ENCODE measurements at regions not wholly inside any gene's neighbourhood (a gene's known extent, or its start where the extent isn't known, plus 50 kb on each side); places are given as distances from the start of the nearest gene placed in this dataset.

DNA sequence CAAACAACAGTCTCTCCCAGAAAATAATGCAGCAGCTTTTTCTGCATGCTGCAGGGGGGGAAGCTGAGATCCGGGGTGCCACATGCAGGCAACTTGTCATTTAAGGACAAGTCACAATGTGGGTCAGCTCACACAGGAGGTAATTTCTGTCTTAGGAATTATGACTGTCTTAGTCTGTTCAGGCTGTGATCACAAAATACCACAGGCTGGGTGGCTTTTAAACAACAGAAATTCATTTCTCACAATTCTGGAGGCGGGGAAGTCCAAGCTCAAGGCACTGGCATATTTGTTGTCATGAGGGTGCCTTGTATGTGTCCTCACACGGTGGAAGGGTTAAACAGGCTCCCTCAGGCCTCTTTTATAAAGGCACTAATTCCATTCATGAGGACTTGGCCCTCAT is 127.7 kb downstream of the DIRAS2 start:
- DNase-seq: no peak
- no peak overlapping the region for H3K9ac ChIP-seq (ENCODE audit: low read length)
- no peaks in the 10 kb centered on the region for H3K36me3 ChIP-seq (ENCODE audit: control insufficient read depth in 1 of 2, insufficient read depth in 2 of 2, low read depth in 1 of 2, low read length in 2 of 2)

DNA sequence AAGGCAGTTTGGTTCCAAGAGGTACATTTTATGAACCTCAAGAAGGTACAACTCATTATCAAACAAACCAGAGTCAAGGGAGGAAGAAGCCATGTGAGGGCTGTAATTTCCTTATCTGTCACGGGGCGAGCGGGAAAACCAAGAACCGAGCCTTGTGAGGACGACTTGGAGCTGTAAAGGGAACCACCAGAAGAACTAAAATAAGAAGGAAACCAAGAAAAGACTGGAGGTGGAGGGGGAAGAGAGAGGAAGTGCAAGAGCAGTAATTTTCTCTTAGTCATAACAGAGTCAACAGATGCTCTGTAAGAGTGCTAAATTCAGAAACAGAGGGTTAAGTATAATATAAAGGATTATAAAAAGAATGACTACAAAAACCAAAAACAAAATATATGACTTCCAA is 127.1 kb downstream of the DIRAS2 start:
- H3K36me3 ChIP-seq (ENCODE audit: control insufficient read depth in 1 of 2, insufficient read depth in 2 of 2, low read depth in 1 of 2, low read length in 2 of 2): no peaks in the 10 kb centered on the region
- H3K23ac ChIP-seq (ENCODE audit: low read length in 2 of 2): no peak overlapping the region
- H2AFZ ChIP-seq (ENCODE audit: low read depth, low read length): no peak overlapping the region
- no peaks in the 10 kb centered on the region for H3K27me3 ChIP-seq (ENCODE audit: control insufficient read depth in 1 of 2, insufficient read depth in 1 of 2, low read length in 2 of 2)
- H2BK120ac ChIP-seq (ENCODE audit: low read depth, low read length): no peak overlapping the region
- H3K4me1 ChIP-seq (ENCODE audit: control insufficient read depth, insufficient read depth, low read depth, low read length): no peaks in the 10 kb centered on the region
- DNase-seq: no peak
- H3K27ac ChIP-seq (ENCODE audit: low read length, poor library complexity, severe bottlenecking): no peak overlapping the region
- no peak overlapping the region for H3K18ac ChIP-seq (ENCODE audit: low read depth in 1 of 2, low read length in 2 of 2)
- H3K4ac ChIP-seq (ENCODE audit: low read depth in 1 of 2, low read length in 2 of 2): no peak overlapping the region
- 87% methylated on average over 5 of the region's 5 CpGs for WGBS
- no peak overlapping the region for H4K8ac ChIP-seq (ENCODE audit: low read length)
- no peak overlapping the region for H2BK15ac ChIP-seq (ENCODE audit: low read depth, poor library complexity, severe bottlenecking)
- no peak overlapping the region for H3K4me3 ChIP-seq (ENCODE audit: insufficient read depth in 1 of 2, low read depth in 1 of 2, low read length in 2 of 2)
- H2AK5ac ChIP-seq (ENCODE audit: low read length, severe bottlenecking): no peak overlapping the region
- no peak overlapping the region for H3K9ac ChIP-seq (ENCODE audit: low read length)
- H3K79me1 ChIP-seq (replicated peaks; ENCODE audit: low read length, poor library complexity, severe bottlenecking): no peaks in the 10 kb centered on the region
- H3K4me2 ChIP-seq (ENCODE audit: low read length, poor library complexity, severe bottlenecking): no peak overlapping the region
- no peaks in the 10 kb centered on the region for H3K9me3 ChIP-seq (ENCODE audit: control insufficient read depth, low read length)
- no peak overlapping the region for H2BK12ac ChIP-seq (ENCODE audit: low read length in 2 of 2)
- H2BK5ac ChIP-seq (ENCODE audit: low read depth, low read length, poor library complexity, severe bottlenecking): no peak overlapping the region
- no peak overlapping the region for H3K14ac ChIP-seq (ENCODE audit: low read length in 2 of 2)
- H4K91ac ChIP-seq (ENCODE audit: low read length): no peak overlapping the region

More for the DNA sequence above, 127.7 kb downstream of the DIRAS2 start:
- Histone ChIP-seq H2BK12ac (ENCODE audit: low read length in 2 of 2) (no peak overlapping the region), H2AK5ac (ENCODE audit: low read length, severe bottlenecking) (no peak overlapping the region), H3K18ac (ENCODE audit: low read depth in 1 of 2, low read length in 2 of 2) (no peak overlapping the region), H3K4ac (ENCODE audit: low read depth in 1 of 2, low read length in 2 of 2) (no peak overlapping the region), H3K9me3 (ENCODE audit: control insufficient read depth, low read length) (no peaks in the 10 kb centered on the region), H3K4me3 (ENCODE audit: insufficient read depth in 1 of 2, low read depth in 1 of 2, low read length in 2 of 2) (no peak overlapping the region), H3K79me1 (replicated peaks; ENCODE audit: low read length, poor library complexity, severe bottlenecking) (no peaks in the 10 kb centered on the region), H4K91ac (ENCODE audit: low read length) (no peak overlapping the region), H3K4me2 (ENCODE audit: low read length, poor library complexity, severe bottlenecking) (no peak overlapping the region), H3K27me3 (ENCODE audit: control insufficient read depth in 1 of 2, insufficient read depth in 1 of 2, low read length in 2 of 2) (no peaks in the 10 kb centered on the region), H3K14ac (ENCODE audit: low read length in 2 of 2) (no peak overlapping the region), H2BK120ac (ENCODE audit: low read depth, low read length) (no peak overlapping the region), H3K4me1 (ENCODE audit: control insufficient read depth, insufficient read depth, low read depth, low read length) (no peaks in the 10 kb centered on the region), H2AFZ (ENCODE audit: low read depth, low read length) (no peak overlapping the region), H2BK15ac (ENCODE audit: low read depth, poor library complexity, severe bottlenecking) (no peak overlapping the region), H3K27ac (ENCODE audit: low read length, poor library complexity, severe bottlenecking) (no peak overlapping the region), H4K8ac (ENCODE audit: low read length) (no peak overlapping the region), H3K23ac (ENCODE audit: low read length in 2 of 2) (no peak overlapping the region), H2BK5ac (ENCODE audit: low read depth, low read length, poor library complexity, severe bottlenecking) (no peak overlapping the region)
- WGBS: 66% methylated on average over 3 of the region's 3 CpGs

DNA sequence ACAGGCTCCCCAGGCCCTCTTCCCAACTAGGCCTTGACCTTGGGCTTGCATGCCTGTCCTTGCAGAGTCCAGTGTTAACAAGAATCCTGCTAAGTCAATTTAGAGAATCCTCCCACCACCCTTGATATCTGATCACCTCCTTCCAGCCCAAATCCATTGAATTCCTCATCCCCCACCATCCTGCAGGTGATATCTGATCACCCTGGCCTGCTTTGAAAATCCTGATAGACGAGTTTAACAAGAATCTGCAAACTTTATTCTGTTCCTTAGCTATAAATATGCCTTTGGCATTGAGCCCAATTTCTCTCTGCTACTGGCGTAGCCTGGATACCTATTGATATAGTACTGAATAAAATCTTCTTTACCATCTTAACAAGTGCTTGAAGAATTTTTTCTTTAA is 125.5 kb downstream of the DIRAS2 start:
- H2BK15ac ChIP-seq (ENCODE audit: low read depth, poor library complexity, severe bottlenecking): no peak overlapping the region
- H3K36me3 ChIP-seq (ENCODE audit: control insufficient read depth in 1 of 2, insufficient read depth in 2 of 2, low read depth in 1 of 2, low read length in 2 of 2): no peaks in the 10 kb centered on the region
- no peaks in the 10 kb centered on the region for H3K27me3 ChIP-seq (ENCODE audit: control insufficient read depth in 1 of 2, insufficient read depth in 1 of 2, low read length in 2 of 2)
- no peak overlapping the region for H3K27ac ChIP-seq (ENCODE audit: low read length, poor library complexity, severe bottlenecking)
- H3K18ac ChIP-seq (ENCODE audit: low read depth in 1 of 2, low read length in 2 of 2): no peak overlapping the region
- WGBS: 75% methylated on average over 1 of the region's 2 CpGs
- H2AFZ ChIP-seq (ENCODE audit: low read depth, low read length): no peak overlapping the region
- H4K8ac ChIP-seq (ENCODE audit: low read length): no peak overlapping the region
- DNase-seq: no peak
- H3K4me1 ChIP-seq (ENCODE audit: control insufficient read depth, insufficient read depth, low read depth, low read length): no peaks in the 10 kb centered on the region
- H2BK5ac ChIP-seq (ENCODE audit: low read depth, low read length, poor library complexity, severe bottlenecking): no peak overlapping the region
- no peak overlapping the region for H2AK5ac ChIP-seq (ENCODE audit: low read length, severe bottlenecking)
- no peak overlapping the region for H3K4me2 ChIP-seq (ENCODE audit: low read length, poor library complexity, severe bottlenecking)
- no peak overlapping the region for H3K4me3 ChIP-seq (ENCODE audit: insufficient read depth in 1 of 2, low read depth in 1 of 2, low read length in 2 of 2)
- no peaks in the 10 kb centered on the region for H3K9me3 ChIP-seq (ENCODE audit: control insufficient read depth, low read length)
- no peak overlapping the region for H2BK120ac ChIP-seq (ENCODE audit: low read depth, low read length)
- no peak overlapping the region for H3K9ac ChIP-seq (ENCODE audit: low read length)
- H3K4ac ChIP-seq (ENCODE audit: low read depth in 1 of 2, low read length in 2 of 2): no peak overlapping the region
- H3K79me1 ChIP-seq (replicated peaks; ENCODE audit: low read length, poor library complexity, severe bottlenecking): no peaks in the 10 kb centered on the region
- H4K91ac ChIP-seq (ENCODE audit: low read length): no peak overlapping the region
- H2BK12ac ChIP-seq (ENCODE audit: low read length in 2 of 2): no peak overlapping the region
- H3K23ac ChIP-seq (ENCODE audit: low read length in 2 of 2): no peak overlapping the region
- H3K14ac ChIP-seq (ENCODE audit: low read length in 2 of 2): no peak overlapping the region

- Histone ChIP-seq H2BK5ac (ENCODE audit: low read depth, low read length, poor library complexity, severe bottlenecking) (no peak overlapping the region), H3K27me3 (ENCODE audit: control insufficient read depth in 1 of 2, insufficient read depth in 1 of 2, low read length in 2 of 2) (peaks cover 0 to 8% of the 10 kb centered on the region in 2 experiments), H3K18ac (ENCODE audit: low read depth in 1 of 2, low read length in 2 of 2) (no peak overlapping the region), H3K23ac (ENCODE audit: low read length in 2 of 2) (no peak overlapping the region), H3K4me1 (ENCODE audit: control insufficient read depth, insufficient read depth, low read depth, low read length) (no peaks in the 10 kb centered on the region), H3K9ac (ENCODE audit: low read length) (no peak overlapping the region), H2BK12ac (ENCODE audit: low read length in 2 of 2) (no peak overlapping the region), H3K27ac (ENCODE audit: low read length, poor library complexity, severe bottlenecking) (no peak overlapping the region), H3K4ac (ENCODE audit: low read depth in 1 of 2, low read length in 2 of 2) (no peak overlapping the region), H3K36me3 (ENCODE audit: control insufficient read depth in 1 of 2, insufficient read depth in 2 of 2, low read depth in 1 of 2, low read length in 2 of 2) (no peaks in the 10 kb centered on the region), H4K91ac (ENCODE audit: low read length) (no peak overlapping the region), H2AFZ (ENCODE audit: low read depth, low read length) (no peak overlapping the region), H2AK5ac (ENCODE audit: low read length, severe bottlenecking) (no peak overlapping the region), H4K8ac (ENCODE audit: low read length) (no peak overlapping the region), H3K4me3 (ENCODE audit: insufficient read depth in 1 of 2, low read depth in 1 of 2, low read length in 2 of 2) (no peak overlapping the region), H3K79me1 (replicated peaks; ENCODE audit: low read length, poor library complexity, severe bottlenecking) (no peaks in the 10 kb centered on the region), H2BK15ac (ENCODE audit: low read depth, poor library complexity, severe bottlenecking) (no peak overlapping the region), H3K9me3 (ENCODE audit: control insufficient read depth, low read length) (no peaks in the 10 kb centered on the region), H3K14ac (ENCODE audit: low read length in 2 of 2) (no peak overlapping the region), H3K4me2 (ENCODE audit: low read length, poor library complexity, severe bottlenecking) (no peak overlapping the region), H2BK120ac (ENCODE audit: low read depth, low read length) (no peak overlapping the region)
- no peak for DNase-seq
- WGBS: 90% methylated on average over 5 of the region's 7 CpGs
These were observed 120.6 kb downstream of the DIRAS2 start for GRCh38 chr9:90521811-90522570.
